ENCODE measurements at regions not wholly inside any gene's neighbourhood (a gene's known extent, or its start where the extent isn't known, plus 50 kb on each side); places are given as distances from the start of the nearest gene placed in this dataset.

DNA sequence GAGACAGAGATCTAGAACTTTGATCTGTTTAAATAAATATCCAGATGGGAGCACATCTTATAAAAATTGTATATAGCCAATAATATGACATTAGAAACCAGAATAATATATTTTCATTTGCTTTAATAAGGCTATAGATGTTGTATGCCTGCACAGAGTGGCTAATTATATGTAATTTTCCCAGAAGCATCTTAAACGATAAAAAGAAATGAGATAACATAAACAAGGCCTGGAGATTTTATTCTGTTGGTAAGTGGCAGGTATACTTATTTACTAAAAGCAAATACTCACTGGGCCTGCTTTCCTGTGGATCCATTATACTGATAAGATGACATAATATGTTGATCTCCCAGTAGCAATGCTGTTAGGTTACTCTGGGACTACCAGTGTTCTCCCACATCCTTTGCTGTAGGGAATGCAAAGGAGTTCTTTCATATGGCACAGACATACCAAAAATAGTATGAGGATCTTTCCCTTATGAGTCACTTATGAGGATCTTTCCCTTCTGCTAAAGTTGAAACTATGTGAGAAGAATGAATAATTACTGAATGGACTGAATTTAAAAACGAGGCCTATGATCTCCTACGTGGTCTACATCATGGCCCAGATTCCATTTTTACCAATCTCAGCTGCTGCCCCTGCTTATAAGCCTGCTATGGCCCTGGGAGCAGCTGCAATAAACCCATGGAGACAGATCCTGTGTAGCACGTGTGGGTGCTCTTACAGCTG lies 112.1 kb downstream of the NUDT12 start:
- TF ChIP-seq, protein P1, sequence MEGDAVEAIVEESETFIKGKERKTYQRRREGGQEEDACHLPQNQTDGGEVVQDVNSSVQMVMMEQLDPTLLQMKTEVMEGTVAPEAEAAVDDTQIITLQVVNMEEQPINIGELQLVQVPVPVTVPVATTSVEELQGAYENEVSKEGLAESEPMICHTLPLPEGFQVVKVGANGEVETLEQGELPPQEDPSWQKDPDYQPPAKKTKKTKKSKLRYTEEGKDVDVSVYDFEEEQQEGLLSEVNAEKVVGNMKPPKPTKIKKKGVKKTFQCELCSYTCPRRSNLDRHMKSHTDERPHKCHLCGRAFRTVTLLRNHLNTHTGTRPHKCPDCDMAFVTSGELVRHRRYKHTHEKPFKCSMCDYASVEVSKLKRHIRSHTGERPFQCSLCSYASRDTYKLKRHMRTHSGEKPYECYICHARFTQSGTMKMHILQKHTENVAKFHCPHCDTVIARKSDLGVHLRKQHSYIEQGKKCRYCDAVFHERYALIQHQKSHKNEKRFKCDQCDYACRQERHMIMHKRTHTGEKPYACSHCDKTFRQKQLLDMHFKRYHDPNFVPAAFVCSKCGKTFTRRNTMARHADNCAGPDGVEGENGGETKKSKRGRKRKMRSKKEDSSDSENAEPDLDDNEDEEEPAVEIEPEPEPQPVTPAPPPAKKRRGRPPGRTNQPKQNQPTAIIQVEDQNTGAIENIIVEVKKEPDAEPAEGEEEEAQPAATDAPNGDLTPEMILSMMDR (conservative IDR thresholded peaks at IDR 0.05; ENCODE audit: low read length) = no peak
- TF ChIP-seq EZH2phosphoT487 (IDR thresholded peaks at IDR 0.05; ENCODE audit: borderline replicate concordance) = no peak

All from Loucy (cell line).